HL-60 (cell line): ENCODE measurements at regions not wholly inside any gene's neighbourhood (a gene's known extent, or its start where the extent isn't known, plus 50 kb on each side); places are given as distances from the start of the nearest gene placed in this dataset.

Source experiments
- GABPA ChIP-seq: IDR thresholded peaks from 2 replicates; pipeline ENCODE4 v1.6.1; 2012; ENCODE audit warnings: low read depth
- SPI1 ChIP-seq: IDR thresholded peaks from 2 replicates; pipeline ENCODE4 v1.6.1; 2012; ENCODE audit warnings: low read depth, mild to moderate bottlenecking, borderline replicate concordance
- TF ChIP-seq, protein P1 (sequence below): IDR thresholded peaks from one replicate; pipeline ENCODE4 v1.5.1; 2011; ENCODE audit warnings: low read length, control low read depth, inconsistent platforms; ENCODE audit not compliant: insufficient read depth
- TF ChIP-seq, protein P2 (sequence below): IDR thresholded peaks from 2 replicates; pipeline ENCODE4 v1.6.1; 2012; ENCODE audit warnings: low read depth; ENCODE audit not compliant: insufficient replicate concordance

DNA sequence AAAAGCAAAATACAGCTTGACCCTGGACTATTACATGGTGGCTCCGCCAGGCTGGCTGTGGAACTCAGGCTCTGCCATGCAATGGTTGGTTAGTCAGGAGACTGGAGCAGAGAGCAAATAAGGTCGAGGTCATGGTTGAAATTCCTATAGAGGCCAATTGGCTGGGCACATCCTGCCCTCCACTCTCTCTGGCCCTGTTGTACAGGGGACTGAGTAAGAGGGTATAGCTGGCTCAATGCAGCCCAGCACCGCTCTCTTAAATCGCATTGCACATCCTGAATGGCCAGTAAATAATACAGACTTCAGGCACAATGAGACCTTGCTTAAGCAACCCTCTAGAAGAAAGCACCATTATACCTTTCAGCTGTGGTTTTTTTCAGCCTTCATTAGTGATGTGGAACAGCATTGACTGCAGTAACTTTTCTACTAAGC is 59.3 kb upstream of the PPP2R5A start:
- TF ChIP-seq, protein P1, sequence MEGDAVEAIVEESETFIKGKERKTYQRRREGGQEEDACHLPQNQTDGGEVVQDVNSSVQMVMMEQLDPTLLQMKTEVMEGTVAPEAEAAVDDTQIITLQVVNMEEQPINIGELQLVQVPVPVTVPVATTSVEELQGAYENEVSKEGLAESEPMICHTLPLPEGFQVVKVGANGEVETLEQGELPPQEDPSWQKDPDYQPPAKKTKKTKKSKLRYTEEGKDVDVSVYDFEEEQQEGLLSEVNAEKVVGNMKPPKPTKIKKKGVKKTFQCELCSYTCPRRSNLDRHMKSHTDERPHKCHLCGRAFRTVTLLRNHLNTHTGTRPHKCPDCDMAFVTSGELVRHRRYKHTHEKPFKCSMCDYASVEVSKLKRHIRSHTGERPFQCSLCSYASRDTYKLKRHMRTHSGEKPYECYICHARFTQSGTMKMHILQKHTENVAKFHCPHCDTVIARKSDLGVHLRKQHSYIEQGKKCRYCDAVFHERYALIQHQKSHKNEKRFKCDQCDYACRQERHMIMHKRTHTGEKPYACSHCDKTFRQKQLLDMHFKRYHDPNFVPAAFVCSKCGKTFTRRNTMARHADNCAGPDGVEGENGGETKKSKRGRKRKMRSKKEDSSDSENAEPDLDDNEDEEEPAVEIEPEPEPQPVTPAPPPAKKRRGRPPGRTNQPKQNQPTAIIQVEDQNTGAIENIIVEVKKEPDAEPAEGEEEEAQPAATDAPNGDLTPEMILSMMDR = no peak
- TF ChIP-seq GABPA (no peak), SPI1 (no peak)
- TF ChIP-seq, protein P2, sequence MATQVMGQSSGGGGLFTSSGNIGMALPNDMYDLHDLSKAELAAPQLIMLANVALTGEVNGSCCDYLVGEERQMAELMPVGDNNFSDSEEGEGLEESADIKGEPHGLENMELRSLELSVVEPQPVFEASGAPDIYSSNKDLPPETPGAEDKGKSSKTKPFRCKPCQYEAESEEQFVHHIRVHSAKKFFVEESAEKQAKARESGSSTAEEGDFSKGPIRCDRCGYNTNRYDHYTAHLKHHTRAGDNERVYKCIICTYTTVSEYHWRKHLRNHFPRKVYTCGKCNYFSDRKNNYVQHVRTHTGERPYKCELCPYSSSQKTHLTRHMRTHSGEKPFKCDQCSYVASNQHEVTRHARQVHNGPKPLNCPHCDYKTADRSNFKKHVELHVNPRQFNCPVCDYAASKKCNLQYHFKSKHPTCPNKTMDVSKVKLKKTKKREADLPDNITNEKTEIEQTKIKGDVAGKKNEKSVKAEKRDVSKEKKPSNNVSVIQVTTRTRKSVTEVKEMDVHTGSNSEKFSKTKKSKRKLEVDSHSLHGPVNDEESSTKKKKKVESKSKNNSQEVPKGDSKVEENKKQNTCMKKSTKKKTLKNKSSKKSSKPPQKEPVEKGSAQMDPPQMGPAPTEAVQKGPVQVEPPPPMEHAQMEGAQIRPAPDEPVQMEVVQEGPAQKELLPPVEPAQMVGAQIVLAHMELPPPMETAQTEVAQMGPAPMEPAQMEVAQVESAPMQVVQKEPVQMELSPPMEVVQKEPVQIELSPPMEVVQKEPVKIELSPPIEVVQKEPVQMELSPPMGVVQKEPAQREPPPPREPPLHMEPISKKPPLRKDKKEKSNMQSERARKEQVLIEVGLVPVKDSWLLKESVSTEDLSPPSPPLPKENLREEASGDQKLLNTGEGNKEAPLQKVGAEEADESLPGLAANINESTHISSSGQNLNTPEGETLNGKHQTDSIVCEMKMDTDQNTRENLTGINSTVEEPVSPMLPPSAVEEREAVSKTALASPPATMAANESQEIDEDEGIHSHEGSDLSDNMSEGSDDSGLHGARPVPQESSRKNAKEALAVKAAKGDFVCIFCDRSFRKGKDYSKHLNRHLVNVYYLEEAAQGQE = no peak
